ENCODE measurements at regions not wholly inside any gene's neighbourhood (a gene's known extent, or its start where the extent isn't known, plus 50 kb on each side); places are given as distances from the start of the nearest gene placed in this dataset.
"Not testable (repeated sequence)": the region's sequence is repeated elsewhere in the genome, so short reads cannot be mapped to it uniquely, and the experiment has no call there.

DNA sequence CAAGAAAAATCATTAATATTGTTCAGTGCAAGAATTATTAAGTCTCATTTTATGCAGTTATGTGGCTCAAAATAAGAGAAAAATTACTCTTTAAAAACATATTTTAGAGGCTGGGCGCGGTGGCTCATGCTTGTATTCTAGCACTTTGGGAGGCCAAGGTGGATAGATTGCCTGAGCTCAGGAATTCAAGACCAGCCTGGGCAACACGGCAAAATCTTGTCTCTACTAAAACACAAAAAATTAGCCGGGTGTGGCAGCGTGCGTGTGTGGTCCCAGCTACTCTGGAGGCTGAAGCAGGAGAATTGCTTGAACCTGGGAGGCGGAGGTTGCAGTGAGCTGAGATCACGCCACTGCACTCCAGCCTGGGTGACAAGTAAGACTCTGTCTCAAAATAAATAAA lies 87.9 kb upstream of the STK39 start:
- in situ Hi-C loops (cut with HindIII; ENCODE audit: low pct_unique_long_range_greater_than_20kb, low sequenced_read_pairs); DNase-seq (ENCODE audit: low read depth, low spot score): not testable (repeated sequence)

DNA sequence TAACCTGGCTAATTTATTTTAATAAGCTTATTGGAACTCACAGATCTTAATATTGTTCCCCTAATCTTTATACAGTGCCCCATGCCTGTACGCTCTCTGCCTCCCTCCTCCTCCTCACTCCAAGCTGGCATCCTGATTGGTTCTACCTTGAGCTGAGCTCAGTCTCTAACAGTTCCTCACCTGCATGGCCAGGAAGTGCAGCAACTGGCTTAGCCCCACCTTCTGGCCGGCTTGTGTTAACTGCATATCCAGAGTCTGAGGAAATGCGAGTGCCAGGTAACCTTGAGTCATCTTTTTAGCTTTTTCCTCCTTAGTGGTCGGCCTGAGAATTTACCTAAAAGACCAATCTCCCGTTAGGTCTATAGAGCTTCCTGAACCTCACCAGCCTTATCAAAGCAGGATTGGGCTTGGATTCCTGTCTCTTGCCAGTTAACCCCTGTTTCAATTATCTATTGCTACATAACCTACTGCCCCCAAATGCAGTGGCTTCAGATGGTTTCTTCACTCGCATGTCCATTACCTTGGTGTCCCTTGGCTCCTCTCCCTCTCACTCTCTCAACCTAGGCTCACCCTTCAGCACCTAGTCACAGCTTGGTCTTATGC lies 89.5 kb upstream of the STK39 start:
- in situ Hi-C loops (cut with HindIII; ENCODE audit: low pct_unique_long_range_greater_than_20kb, low sequenced_read_pairs), result no loop called here
- DNase-seq (ENCODE audit: low read depth, low spot score), result peak; percentile 31

DNA sequence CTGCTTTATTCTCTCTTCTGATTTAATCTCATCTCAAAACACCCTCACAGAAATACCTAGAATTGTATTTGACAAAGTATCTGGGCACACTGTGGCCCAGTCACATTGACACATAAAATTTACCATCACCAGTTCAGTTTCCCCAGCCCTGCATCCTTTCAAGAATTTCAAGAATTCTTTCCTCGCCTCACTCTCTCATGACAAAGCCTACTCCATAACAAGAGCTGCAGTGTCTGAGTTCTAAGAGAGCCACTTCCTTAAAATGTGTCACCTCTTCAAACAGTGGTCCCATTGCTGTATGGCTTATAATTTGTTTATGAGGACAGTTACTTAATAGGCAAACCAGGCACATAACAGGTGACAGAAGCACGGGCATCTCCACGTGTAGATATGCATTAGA lies 90.9 kb upstream of the STK39 start:
- DNase-seq (ENCODE audit: low read depth, low spot score), result peak; percentile 1
- in situ Hi-C loops (cut with HindIII; ENCODE audit: low pct_unique_long_range_greater_than_20kb, low sequenced_read_pairs), result no loop called here

DNA sequence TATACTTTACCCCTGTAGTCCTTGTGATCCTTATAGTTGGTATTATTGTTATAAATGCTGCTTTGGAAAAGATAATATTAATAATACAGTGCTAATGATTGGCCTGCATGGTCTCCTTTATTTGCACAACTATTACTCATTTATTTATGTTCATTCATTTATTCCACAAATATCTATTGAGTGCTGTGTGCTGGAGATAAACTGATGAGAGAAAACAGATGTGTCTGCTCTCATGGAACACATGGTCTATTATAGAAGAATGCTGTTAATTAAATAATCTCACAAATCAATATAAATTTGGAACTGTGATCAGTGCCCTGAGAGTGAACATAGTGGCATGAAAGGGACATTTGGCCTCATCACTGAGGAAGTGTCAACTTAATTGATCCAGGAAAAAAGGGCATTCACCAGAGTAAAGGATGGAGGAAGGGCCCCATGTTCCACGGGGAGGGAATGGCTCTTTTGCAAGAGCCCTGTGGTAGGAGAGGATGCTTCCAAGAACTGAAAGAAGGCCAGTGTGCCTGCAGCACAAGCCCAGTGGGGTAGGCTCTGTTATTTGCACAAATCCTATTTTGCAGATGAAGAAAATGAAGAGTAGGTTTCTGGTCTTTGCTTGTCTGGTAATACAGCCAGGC lies 91.5 kb upstream of the STK39 start:
- no peak for DNase-seq (ENCODE audit: low read depth, low spot score)
- in situ Hi-C loops (cut with HindIII; ENCODE audit: low pct_unique_long_range_greater_than_20kb, low sequenced_read_pairs), result no loop called here

DNA sequence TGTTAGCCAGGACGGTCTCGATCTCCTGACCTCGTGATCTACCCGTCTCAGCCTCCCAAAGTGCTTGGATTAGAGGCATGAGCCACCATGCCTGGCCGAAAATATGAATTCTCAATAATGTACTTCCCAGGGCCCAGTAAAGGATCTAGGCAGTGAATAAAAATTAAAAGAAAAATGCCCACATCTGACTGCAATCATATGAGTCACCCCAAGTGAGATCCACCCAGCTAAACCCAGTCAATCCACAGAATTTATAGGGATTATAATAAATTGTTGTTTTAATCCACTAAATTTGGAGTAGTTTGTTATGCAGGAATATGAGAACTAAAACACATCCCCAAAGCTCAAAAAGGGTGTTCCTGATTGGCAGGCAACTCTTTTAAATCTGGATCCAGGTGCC lies 93.5 kb upstream of the STK39 start:
- no peak for DNase-seq (ENCODE audit: low read depth, low spot score)
- in situ Hi-C loops (cut with HindIII; ENCODE audit: low pct_unique_long_range_greater_than_20kb, low sequenced_read_pairs), result no loop called here

DNA sequence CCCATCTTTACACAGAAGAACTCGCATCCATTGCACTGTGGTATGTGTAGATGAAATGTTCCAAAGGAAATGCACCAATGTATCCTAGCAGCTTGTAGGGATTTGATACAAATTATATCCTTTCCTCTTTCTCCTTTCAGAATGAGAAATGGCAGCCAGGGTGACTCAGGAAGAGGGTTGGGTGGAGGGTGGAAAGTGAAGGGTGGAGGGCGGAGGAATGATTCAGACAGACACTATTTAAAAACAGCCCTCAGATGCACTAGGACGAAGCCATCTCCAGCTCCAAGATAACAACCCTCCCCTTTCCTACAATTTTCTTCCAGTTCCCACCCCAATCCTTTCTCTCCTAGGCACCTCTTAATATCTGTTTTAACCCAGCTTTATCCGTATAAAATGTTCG lies 96.2 kb upstream of the STK39 start:
- no peak for DNase-seq (ENCODE audit: low read depth, low spot score)
- in situ Hi-C loops (cut with HindIII; ENCODE audit: low pct_unique_long_range_greater_than_20kb, low sequenced_read_pairs), result no loop called here

DNA sequence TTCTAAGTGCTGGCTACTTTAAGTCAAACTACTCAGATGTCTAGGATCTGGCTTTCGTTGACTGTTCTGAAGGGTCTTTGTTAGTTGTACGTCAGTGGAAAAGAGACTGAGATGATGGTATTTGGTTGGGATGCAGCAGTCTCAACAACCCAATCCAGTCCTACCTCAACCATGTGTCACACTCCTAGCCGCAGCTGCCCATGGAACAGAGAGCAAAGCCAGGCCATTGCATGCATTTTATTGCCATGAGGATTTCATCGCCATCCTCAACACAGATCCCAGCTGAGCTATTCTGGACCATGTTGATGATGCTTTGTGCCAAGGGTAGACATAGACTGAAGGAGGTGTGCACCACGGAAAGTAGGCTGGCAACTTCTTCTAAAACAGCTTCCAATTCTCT lies 97.3 kb upstream of the STK39 start:
- in situ Hi-C loops (cut with HindIII; ENCODE audit: low pct_unique_long_range_greater_than_20kb, low sequenced_read_pairs), result no loop called here
- no peak for DNase-seq (ENCODE audit: low read depth, low spot score)

DNA sequence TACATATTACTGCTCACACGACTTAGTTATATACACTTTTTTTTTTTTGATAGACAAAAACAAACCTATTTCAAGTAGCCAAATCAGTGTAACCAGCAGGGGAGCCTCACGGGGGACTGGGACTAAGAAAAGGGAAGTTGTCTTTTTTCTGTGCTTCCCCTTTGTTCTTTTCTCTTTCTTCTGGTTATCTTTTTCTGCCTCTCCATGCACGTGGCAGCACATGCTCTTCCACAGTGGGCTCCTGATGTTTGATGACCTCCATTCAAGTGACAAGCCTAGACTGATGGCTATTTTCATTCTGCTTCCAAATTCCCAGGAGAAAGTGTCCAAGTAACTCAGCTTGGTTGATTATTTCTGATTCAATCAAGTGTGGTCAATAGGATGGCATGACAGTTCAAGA lies 98.2 kb upstream of the STK39 start:
- in situ Hi-C loops (cut with HindIII; ENCODE audit: low pct_unique_long_range_greater_than_20kb, low sequenced_read_pairs), result no loop called here
- no peak for DNase-seq (ENCODE audit: low read depth, low spot score)

DNA sequence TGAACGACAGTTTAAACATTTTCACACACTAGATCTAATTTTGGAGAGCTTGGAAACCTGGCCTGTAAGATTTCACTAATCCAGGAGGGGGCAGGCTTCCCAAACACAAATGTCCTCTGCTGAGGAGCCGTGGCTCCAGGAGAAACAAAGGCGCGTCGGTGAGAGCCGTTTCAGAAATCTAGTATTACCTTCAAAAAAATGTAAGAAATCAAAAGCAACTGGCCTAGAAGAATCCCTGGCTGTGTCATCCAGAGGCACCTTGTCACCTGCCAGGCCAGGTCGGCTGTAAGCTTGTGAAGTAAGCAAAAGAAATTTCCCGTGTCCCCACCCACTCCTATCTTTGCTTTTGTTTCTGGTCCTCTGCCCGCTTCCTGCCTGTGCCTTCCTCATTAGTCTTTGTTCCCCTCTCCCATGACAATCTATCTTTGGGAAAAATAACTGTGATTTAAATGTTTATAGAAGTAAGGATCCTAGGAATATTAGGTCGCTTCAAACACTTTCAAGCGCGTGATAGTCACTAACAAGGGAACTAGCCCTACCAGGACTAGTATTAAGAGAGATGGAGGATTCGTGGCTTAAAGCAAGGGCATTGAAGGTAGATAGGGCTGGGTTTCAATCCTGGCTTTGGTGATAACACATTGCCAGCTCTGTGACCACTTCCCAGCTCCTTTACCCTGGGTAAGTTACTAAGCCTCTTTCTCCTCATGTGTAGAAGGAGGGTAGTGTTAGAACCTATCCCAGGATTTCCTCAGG lies 99.5 kb upstream of the STK39 start:
- in situ Hi-C loops (cut with HindIII; ENCODE audit: low pct_unique_long_range_greater_than_20kb, low sequenced_read_pairs), result no loop called here

DNA sequence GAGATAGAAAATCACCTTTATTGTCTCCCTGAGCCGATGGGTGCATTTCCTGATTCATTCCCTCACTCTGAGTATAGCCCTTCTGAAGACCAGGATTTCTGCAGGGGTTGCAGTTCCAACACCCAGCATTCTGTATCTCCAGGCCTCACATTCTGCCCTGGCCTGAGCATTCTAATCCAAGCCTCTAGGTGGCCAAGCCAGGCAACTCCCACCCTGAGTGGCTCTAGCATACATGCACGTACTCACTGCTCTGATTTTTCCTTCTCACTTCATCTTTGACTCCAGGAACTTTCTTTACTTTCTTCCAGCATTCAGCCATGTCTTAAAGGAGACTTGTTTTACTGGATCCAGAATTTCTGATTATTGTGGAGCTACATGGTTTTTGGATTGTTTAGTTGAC lies 100.7 kb upstream of the STK39 start:
- DNase-seq (ENCODE audit: low read depth, low spot score), result peak; percentile 76
- in situ Hi-C loops (cut with HindIII; ENCODE audit: low pct_unique_long_range_greater_than_20kb, low sequenced_read_pairs), result no loop called here

More for the DNA sequence above, 99.5 kb upstream of the STK39 start:
- DNase-seq (ENCODE audit: low read depth, low spot score), result peak; percentile 68

DNA sequence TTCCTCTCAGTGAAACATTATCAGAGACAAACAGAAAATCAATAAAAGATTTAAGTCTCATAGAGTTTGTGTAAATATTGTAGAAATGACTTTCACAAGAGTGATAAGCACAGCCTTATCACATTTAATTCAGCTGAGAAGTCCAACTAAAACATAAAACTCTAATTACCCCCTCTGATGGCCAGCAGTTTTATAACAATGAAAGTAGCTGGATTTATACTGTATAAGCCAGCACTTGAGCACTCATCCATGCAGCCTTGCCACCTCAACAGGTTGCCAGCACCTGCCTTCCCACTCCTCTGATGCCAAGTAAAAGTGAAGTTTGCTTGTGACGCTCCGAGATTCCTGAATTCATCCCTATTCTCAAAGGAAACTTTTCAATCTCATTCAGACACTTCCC lies 103.0 kb upstream of the STK39 start:
- in situ Hi-C loops (cut with HindIII; ENCODE audit: low pct_unique_long_range_greater_than_20kb, low sequenced_read_pairs), result no loop called here
- peak; percentile 14 for DNase-seq (ENCODE audit: low read depth, low spot score)

DNA sequence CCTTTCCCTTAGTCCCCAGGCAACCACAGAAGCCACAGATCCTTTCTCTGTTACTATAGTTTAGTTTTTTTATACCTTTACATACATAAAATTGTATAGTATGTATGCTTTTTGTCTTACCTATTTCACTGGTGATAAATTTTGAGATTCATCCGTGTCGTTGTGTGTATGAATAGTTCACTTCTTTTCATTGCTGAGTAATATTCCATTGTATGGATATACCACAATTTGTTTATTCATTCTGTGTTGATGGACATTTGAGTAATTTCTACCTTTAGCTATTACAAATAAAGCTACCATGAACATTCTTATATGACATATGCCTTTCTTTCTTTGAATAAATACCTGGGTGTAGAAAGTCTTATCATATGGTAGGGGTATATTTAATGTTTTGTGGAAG lies 102.8 kb upstream of the CERS6 start:
- DNase-seq (ENCODE audit: low read depth, low spot score), result no peak
- in situ Hi-C loops (cut with HindIII; ENCODE audit: low pct_unique_long_range_greater_than_20kb, low sequenced_read_pairs), result no loop called here

DNA sequence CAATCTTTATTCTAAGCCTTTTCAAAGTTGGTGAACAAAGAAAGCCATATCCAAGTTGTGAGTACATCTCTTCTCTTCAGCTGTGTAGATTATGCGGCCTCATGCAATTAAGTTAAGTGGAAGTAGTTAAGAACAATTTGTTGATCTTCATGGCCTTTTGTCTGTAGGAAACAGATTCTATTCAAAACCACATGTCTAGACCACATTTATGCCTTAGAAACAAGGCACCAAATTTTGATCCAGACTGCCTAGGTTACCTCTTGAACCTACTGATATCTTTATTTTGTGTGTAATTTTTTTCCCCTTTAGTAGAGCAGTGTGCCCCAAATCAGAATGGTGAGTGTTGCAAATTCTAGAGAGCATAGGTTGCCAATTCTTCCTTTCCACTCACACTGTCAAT lies 101.6 kb upstream of the CERS6 start:
- in situ Hi-C loops (cut with HindIII; ENCODE audit: low pct_unique_long_range_greater_than_20kb, low sequenced_read_pairs), result no loop called here

DNA sequence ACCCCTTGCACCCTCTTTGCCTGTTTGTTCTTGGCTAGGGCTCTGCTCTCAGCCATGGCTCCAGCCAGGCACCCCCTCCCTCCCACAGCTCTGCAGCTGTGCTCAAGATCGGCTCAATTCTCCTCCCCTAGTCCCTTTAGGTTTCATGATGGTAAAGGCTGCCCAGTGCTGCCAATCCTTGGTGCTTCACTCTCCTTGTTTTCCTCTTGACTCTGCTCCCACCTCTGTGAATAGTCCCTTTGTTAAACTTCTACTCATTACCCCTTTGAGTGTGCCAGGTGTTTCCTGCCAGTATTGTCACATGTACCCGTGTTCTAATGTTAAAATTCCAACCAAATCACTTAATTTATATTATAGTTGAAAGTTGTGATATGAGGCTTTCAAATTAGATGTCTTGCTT lies 101.0 kb upstream of the CERS6 start:
- in situ Hi-C loops (cut with HindIII; ENCODE audit: low pct_unique_long_range_greater_than_20kb, low sequenced_read_pairs), result no loop called here
- DNase-seq (ENCODE audit: low read depth, low spot score), result peak; percentile 63

More for the DNA sequence above, 101.6 kb upstream of the CERS6 start:
- no peak for DNase-seq (ENCODE audit: low read depth, low spot score)

DNA sequence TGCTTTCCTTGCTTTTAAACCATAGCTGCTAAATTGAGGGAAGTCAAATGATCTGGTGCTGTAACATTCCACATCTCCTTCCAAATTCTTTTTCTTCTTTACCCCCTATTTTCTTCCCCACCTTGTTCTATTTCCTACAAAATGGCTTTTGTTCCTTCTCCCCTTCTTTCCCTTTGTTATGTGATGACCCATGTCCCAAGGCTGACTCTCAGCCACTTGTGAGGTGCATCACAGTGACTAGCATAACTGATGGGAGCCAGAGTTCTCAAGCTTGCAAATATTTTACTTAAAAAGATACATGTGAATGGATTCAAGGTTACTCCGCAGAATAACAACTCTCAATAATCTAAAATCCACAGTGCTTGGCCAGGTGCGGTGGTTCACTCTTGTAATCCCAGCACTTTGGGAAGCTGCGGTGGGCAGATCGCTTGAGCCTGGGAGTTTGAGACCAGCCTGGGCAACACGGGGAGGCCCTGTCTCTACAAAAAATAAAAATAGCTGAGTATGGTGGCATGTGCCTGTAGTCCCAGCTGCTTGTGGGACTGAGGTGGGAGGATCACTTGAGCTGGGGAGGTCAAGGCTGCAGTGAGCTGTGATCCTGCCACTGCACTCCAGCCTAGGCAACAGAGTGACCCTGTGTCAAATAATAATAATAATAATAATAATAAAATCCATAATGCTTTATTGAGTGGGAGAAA lies 100.1 kb upstream of the CERS6 start:
- in situ Hi-C loops (cut with HindIII; ENCODE audit: low pct_unique_long_range_greater_than_20kb, low sequenced_read_pairs), result no loop called here
- no peak for DNase-seq (ENCODE audit: low read depth, low spot score)

DNA sequence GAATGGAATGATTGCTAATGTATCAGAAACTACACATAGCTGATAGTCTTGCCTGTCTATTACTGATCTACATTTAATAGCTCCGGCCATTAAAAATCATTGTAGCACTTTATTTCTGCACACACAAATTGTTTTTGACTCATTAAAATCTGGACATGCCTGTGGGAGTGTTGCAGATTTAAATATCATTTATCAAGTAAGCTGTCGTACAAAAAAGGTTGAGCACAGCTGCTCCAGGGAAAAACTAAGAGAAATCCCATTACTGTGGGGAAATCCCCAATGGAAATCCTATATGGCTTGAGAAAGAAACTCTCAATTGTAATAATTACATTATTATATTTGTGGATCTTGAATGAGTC lies 99.6 kb upstream of the CERS6 start:
- DNase-seq (ENCODE audit: low read depth, low spot score), result no peak
- in situ Hi-C loops (cut with HindIII; ENCODE audit: low pct_unique_long_range_greater_than_20kb, low sequenced_read_pairs), result no loop called here

DNA sequence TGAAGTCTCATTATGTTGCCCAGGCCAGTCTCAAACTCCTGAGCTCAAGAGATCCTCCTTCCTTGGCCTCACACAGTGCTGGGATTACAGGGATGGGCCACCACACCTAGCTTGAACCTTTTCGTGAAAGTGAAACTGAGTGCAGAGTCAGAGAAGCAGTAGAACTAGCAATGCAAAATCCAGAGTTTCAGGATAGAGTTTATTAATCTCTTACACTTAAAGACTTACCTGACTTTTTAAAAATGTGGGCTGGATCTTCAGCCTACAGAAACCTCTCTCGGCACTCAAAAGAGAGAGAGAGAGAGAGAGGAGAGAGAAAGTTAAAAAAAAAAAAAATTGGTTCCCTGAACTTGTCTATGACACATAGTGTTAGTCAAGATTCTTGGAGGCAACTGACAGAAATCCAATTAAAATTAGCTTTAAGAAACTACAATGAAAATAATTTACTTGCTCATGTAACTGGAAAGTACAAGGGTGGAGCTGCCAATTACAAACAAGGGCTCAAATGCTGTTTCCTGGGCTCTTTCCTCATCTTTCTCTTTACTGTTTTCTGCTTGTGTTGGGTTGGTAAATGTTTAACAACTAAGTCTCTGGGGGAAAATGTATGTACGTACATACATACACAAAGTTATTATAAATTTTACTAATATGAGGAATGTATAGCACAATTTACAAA lies 98.1 kb upstream of the CERS6 start:
- in situ Hi-C loops (cut with HindIII; ENCODE audit: low pct_unique_long_range_greater_than_20kb, low sequenced_read_pairs), result no loop called here
- no peak for DNase-seq (ENCODE audit: low read depth, low spot score)

DNA sequence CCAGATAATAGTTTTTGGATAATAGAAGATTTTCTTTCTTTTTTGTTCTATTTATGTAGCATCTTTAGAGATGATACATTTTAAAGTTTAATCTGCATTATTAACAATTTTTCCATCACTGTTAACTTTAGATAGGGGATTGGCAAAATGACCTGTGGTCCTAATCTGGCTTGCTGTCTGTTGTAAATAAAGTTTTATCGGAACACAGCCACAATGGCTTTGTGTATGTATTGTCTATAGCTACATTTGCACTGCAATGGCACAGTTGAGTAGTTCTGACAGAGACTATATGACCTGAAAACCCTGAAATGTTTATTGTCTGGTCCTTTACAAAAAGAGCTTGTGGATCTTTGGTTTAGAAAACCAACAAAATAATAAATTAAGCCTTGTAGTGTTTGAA lies 97.0 kb upstream of the CERS6 start:
- no peak for DNase-seq (ENCODE audit: low read depth, low spot score)
- in situ Hi-C loops (cut with HindIII; ENCODE audit: low pct_unique_long_range_greater_than_20kb, low sequenced_read_pairs), result no loop called here

All from SK-MEL-5 (cell line).